ENCODE measurements at regions not wholly inside any gene's neighbourhood (a gene's known extent, or its start where the extent isn't known, plus 50 kb on each side); places are given as distances from the start of the nearest gene placed in this dataset.

GRCh38 chrX:134718105-134718965, 60.1 kb upstream of the PLAC1 start:
- no peak for DNase-seq

DNA sequence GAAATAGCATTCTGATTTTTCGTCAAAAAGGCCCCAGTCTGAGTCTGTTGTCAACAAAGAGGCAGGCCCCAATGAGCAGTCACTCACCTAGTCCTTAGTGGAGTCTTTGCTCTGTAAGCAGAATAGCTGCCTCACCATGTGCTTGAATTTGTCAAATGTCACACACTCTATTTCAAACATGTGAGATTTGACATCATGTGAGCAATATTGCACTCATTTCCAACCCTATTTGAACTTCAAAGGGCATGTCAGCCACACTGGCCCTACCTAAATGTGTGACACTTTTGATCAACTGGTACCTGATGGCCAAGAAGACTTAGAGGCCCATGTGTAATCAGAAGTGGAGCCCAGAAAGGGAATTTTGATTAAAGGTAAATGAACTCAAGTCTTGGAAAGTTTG, 59.4 kb upstream of the PLAC1 start:
- DNase-seq: no peak

DNA sequence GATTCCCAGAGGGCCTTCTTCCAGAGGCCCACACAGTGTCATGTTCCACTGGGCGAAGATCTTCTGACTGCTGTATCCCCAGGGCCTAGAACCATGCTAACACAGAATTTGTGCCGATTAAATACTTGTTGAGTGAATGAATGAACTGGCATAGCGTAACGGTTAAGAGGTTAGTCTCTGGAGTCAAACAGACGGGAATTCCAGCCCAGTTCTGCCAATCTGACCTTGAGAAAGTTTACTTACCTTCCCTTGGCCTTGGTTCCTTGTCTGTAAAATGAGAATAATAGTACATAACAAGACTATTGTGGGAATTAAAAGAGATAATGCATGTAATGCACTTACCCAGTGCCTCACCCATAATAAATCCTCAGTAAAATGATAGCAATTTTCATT, 58.3 kb upstream of the PLAC1 start:
- DNase-seq: no peak

GRCh38 chrX:134715930-134716619, 57.8 kb upstream of the PLAC1 start:
- DNase-seq: no peak

DNA sequence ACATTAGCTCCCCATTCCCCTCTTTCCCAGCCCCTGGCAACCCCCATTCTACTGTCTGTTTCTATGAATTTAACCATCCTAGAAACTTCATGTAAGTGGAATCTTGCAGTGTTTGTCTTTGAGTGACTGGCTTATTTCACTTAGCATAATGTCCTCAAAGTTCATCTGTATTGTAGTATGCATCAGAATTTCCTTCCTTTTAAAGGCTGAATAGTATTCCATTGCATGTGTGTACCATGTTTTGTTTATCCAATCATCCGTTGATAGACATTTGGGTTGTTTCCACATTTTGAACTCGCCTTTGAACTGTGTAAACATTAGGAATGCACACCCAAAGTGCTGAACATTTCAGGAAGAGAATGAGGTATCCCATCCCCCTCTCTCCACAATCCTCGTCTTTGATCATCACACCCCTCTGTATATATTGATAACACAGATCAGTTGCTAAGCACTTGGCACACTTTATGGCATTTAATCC, 56.4 kb upstream of the PLAC1 start:
- DNase-seq: no peak

GRCh38 chrX:134713618-134714107, 55.4 kb upstream of the PLAC1 start:
- DNase-seq: no peak

GRCh38 chrX:134712272-134712671, 54.0 kb upstream of the PLAC1 start:
- DNase-seq: no peak

DNA sequence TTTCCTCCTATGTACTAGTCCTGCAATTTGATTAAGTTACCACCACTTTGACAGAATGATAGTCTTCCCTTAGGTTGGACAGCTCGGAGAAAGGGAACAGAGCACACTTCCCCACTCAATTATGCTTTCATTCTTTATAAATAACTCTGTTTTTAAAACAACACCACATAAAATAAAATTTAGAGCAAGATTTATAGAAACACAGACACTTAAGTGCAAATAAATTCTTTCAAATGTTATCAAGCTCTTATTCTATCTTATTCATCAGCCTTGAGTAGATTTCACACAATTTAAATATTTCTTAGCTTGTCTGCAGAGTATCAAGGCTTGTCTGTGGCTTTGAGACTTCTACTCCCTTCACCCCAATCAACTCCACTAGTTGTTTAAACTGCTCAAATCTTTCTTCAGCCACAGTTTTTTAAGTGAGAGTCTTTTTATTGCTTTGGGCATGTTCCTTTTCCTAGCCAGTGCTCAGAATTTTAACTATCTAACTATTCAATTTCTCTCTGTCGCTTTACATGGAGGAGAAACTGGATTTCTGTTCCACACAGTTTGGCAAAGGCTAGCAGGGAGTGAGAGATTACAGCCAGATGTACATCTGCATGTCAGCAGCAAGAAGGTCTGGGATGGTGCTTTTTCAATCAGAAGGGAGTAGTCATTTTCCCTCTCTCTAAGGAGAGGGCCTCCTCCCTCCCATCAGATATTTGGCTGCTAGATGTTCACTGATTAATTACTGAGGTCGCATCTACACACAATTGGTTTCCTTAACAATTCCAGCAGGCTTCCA, 53.1 kb upstream of the PLAC1 start:
- no peak for DNase-seq

Measured in anterior cingulate cortex (tissue), 58 donors.